K562 (cell line): ENCODE measurements at regions not wholly inside any gene's neighbourhood (a gene's known extent, or its start where the extent isn't known, plus 50 kb on each side); places are given as distances from the start of the nearest gene placed in this dataset.

Source experiments
- ATAC-seq: fragments of 200-7000 bp; cut with Tn5 transposase; 3 replicates; pipeline ENCODE4 v1.9.1; 2020; ENCODE audit warnings: moderate library complexity
- BruUV-seq: library from RNA; stranded (reverse); fragments of 400-500 nt; replicated peaks from 2 replicates; lab custom pipeline; 2021; lab: Mats Ljungman, UMichigan
- CTCF ChIA-PET: fragments of 300-600 bp; formaldehyde crosslinking; extraction: SDS; loops from one replicate; lab custom pipeline; 2021; ENCODE audit warnings: low intra/inter-chr PET ratio; lab: Yijun Ruan, JAX
- POLR2A ChIA-PET: fragments of 300-600, 350-650 bp; sonication (Branson Sonifier 250); formaldehyde crosslinking; extraction: SDS; loops from one replicate; lab custom pipeline; 2021; ENCODE audit warnings: antibody characterized with exemption, inconsistent platforms; lab: Yijun Ruan, JAX
- DNase-seq, 4 experiments: peaks; one replicate each; pipeline versions ENCODE4 v3.0.0 to v3.0.0-alpha.2; 2011 to 2018; ENCODE audit warnings: low spot score in 3 of 4, mixed read lengths in 3 of 4; ENCODE audit errors: extremely low read depth in 1 of 4
- FAIRE-seq: peaks from 2 replicates; lab custom pipeline; 2011; peaks lifted over from hg19 to GRCh38; lab: Jason Lieb, UNC
- H2AFZ ChIP-seq: 2 replicates; pipeline ENCODE4 v1.6.0; 2011; ENCODE audit warnings: low read depth, low read length, control low read depth, inconsistent platforms
- H3K27ac ChIP-seq: fragments of 200-600 bp; 3 replicates; pipeline ENCODE4 v1.8.0; 2011; ENCODE audit warnings: low read depth, mild to moderate bottlenecking, control low read depth, inconsistent platforms, low read length, moderate library complexity, mixed read lengths; ENCODE audit errors: extremely low read depth
- H3K27me3 ChIP-seq, 2 experiments: fragments of 300-600 bp in 1 of 2; 2 replicates in 1 of 2; 3 replicates in 1 of 2; pipeline versions ENCODE4 v1.6.0 to v1.8.0; 2011; ENCODE audit warnings: inconsistent platforms in 2 of 2, low read length in 2 of 2, mild to moderate bottlenecking in 1 of 2, mixed read lengths in 1 of 2, moderate library complexity in 1 of 2; ENCODE audit not compliant: control insufficient read depth in 2 of 2, insufficient read depth in 2 of 2
- H3K36me3 ChIP-seq: fragments of 300-600 bp; 3 replicates; pipeline ENCODE4 v1.8.0; 2011; ENCODE audit warnings: mild to moderate bottlenecking, low read length, inconsistent platforms; ENCODE audit not compliant: control insufficient read depth, insufficient read depth
- H3K4me1 ChIP-seq, 2 experiments: fragments of 200-600 bp in 1 of 2; replicated peaks in 1 of 2; 2 replicates in 1 of 2; 3 replicates in 1 of 2; pipeline versions ENCODE4 v1.5.1 to v1.8.0; 2011; ENCODE audit warnings: inconsistent platforms in 2 of 2, low read length in 2 of 2, mild to moderate bottlenecking in 1 of 2, mixed read lengths in 1 of 2, moderate library complexity in 1 of 2; ENCODE audit not compliant: control insufficient read depth in 2 of 2, insufficient read depth in 2 of 2
- H3K4me2 ChIP-seq: 2 replicates; pipeline ENCODE4 v1.6.1; 2011; ENCODE audit warnings: low read length, control low read depth, inconsistent platforms, mixed read lengths; ENCODE audit not compliant: insufficient read depth
- H3K4me3 ChIP-seq: fragments of 200-600 bp; sonication (generic), shearing (Covaris generic); 2 replicates; pipeline ENCODE4 v1.5.1; 2016; ENCODE audit warnings: control low read depth, inconsistent platforms
- H3K79me2 ChIP-seq: fragments of 200-600 bp; 3 replicates; pipeline ENCODE4 v1.8.0; 2011; ENCODE audit warnings: low read length, inconsistent platforms; ENCODE audit not compliant: control insufficient read depth, insufficient read depth
- H3K9ac ChIP-seq, 2 experiments: 2 replicates each; pipeline versions ENCODE4 v1.6.0 to v1.6.1; 2011; ENCODE audit warnings: low read depth in 2 of 2, low read length in 2 of 2, control low read depth in 1 of 2, inconsistent platforms in 1 of 2, mild to moderate bottlenecking in 1 of 2, mixed read lengths in 1 of 2; ENCODE audit not compliant: insufficient read depth in 1 of 2
- H3K9me1 ChIP-seq: one replicate; pipeline ENCODE4 v1.6.0; 2011; ENCODE audit warnings: inconsistent platforms, mild to moderate bottlenecking, low read length, moderate library complexity; ENCODE audit not compliant: control insufficient read depth, insufficient read depth
- H3K9me3 ChIP-seq: replicated peaks from 2 replicates; pipeline ENCODE4 v1.5.1; 2011; ENCODE audit warnings: low read depth, low read length, inconsistent platforms; ENCODE audit not compliant: control insufficient read depth, insufficient read depth
- H4K20me1 ChIP-seq: replicated peaks from 2 replicates; pipeline ENCODE4 v1.6.1; 2011; ENCODE audit warnings: low read length, inconsistent platforms, mixed read lengths; ENCODE audit not compliant: control insufficient read depth, insufficient read depth
- CBFA2T2 ChIP-seq: fragments of 450-650 bp; conservative IDR thresholded peaks from 2 replicates; pipeline ENCODE4 v1.6.1; 2017; ENCODE audit warnings: mild to moderate bottlenecking
- GABPA ChIP-seq: fragments of 200-800 bp; sonication (Bioruptor generic); conservative IDR thresholded peaks from 2 replicates; pipeline ENCODE4 v1.6.1; 2016; ENCODE audit warnings: low read depth, missing genetic modification characterization, missing compliant biosample characterization
- KLF10 ChIP-seq: fragments of 250-450 bp; sonication (Bioruptor Pico); IDR thresholded peaks from 2 replicates; pipeline ENCODE4 v1.6.1; 2021; ENCODE audit warnings: matching md5 sums
- KLF6 ChIP-seq: fragments of 250-450 bp; sonication (Bioruptor Pico); IDR thresholded peaks from 2 replicates; pipeline ENCODE4 v1.4.0; 2020; ENCODE audit warnings: mild to moderate bottlenecking, moderate library complexity, borderline replicate concordance
- MCM7 ChIP-seq, 2 experiments: fragments of 450-650 bp; IDR thresholded peaks; 2 replicates each; pipeline ENCODE4 v1.6.1; 2016 to 2018
- RNF219 ChIP-seq: fragments of 250-450 bp; sonication (Bioruptor Pico); IDR thresholded peaks from 2 replicates; pipeline ENCODE4 v1.5.0; 2022; ENCODE audit warnings: mild to moderate bottlenecking
- ZBTB1 ChIP-seq: sonication (generic); formaldehyde crosslinking; IDR thresholded peaks from 2 replicates; pipeline ENCODE4 v1.8.1; 2023; ENCODE audit warnings: missing genetic modification reagents, low read depth, mild to moderate bottlenecking, borderline replicate concordance
- WGBS: fragments of 100-300 bp; shearing (Covaris generic); methylation state at CpG from one replicate; pipeline ENCODE4 v1.1.6; 2016; ENCODE audit warnings: low coverage, mixed read lengths; ENCODE audit not compliant: insufficient coverage; ENCODE audit errors: missing lambda C conversion rate; 5-methylcytosine and 5-hydroxymethylcytosine counted together
- in situ Hi-C: fragments of 300-500 bp; cut with MboI; formaldehyde crosslinking; loops from 4 replicates; pipeline ENCODE4 v1.15.0; 2018; ENCODE audit warnings: inconsistent platforms, mixed read lengths
- intact Hi-C: fragments of 100-400 bp; cut with micrococcal nuclease; formaldehyde crosslinking; loops from 2 replicates; pipeline ENCODE4 v1.14.2; 2022
- TF ChIP-seq, protein P1 (sequence below): fragments of 200-800 bp; sonication (Bioruptor generic); IDR thresholded peaks from 2 replicates; pipeline ENCODE4 v1.6.1; 2017; ENCODE audit warnings: missing genetic modification characterization, missing compliant biosample characterization
- TF ChIP-seq, protein P2 (sequence below): fragments of 450-650 bp; formaldehyde crosslinking; IDR thresholded peaks from 2 replicates; pipeline ENCODE4 v1.4.0; 2022; ENCODE audit warnings: missing genetic modification characterization

DNA sequence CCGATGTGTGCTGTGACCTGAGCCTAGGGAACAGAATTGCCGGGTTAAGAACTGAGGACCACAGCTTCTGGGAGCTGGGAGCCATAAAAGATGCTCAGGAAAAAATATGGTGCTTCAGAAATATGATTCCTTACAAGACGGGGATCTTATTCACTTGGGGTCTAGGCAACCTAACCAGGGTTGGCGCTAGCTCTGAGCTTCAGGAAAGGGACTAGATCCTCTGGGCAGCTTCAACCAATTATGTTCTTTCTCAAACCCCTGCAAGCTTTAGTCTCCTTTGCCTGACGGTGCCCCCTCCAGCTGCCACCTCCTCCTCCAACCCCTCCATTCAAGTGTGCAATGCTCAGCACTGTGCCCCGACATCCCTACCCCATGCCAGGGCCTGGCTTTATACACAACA lies 634.1 kb upstream of the CADM1 start:
- Histone ChIP-seq H3K4me1 (no peaks in the 10 kb centered on the region), H3K4me2 (no peak overlapping the region), H3K36me3 (no peaks in the 10 kb centered on the region), H3K4me3 (no peak overlapping the region), H3K9ac (no peak overlapping the region), H3K27ac (no peak overlapping the region), H3K9me3 (no peaks in the 10 kb centered on the region), H3K79me2 (no peaks in the 10 kb centered on the region), H2AFZ (no peak overlapping the region), H4K20me1 (no peaks in the 10 kb centered on the region), H3K27me3 (no peaks in the 10 kb centered on the region; a peak in 1 of 5 replicates), H3K9me1 (no peaks in the 10 kb centered on the region)
- DNase-seq: no peak
- in situ Hi-C loops: no loop called here
- ChIA-PET CTCF (no interaction called here), POLR2A (no interaction called here)
- no TSS peak for BruUV-seq
- no peak for TF ChIP-seq CBFA2T2
- TF ChIP-seq, protein P1, sequence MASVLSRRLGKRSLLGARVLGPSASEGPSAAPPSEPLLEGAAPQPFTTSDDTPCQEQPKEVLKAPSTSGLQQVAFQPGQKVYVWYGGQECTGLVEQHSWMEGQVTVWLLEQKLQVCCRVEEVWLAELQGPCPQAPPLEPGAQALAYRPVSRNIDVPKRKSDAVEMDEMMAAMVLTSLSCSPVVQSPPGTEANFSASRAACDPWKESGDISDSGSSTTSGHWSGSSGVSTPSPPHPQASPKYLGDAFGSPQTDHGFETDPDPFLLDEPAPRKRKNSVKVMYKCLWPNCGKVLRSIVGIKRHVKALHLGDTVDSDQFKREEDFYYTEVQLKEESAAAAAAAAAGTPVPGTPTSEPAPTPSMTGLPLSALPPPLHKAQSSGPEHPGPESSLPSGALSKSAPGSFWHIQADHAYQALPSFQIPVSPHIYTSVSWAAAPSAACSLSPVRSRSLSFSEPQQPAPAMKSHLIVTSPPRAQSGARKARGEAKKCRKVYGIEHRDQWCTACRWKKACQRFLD (CRISPR knock-in tag): no peak
- TF ChIP-seq KLF6 (CRISPR knock-in tag): no peak
- TF ChIP-seq KLF10 (CRISPR knock-in tag): no peak
- TF ChIP-seq GABPA (tag): no peak
- no peak for TF ChIP-seq RNF219 (CRISPR knock-in tag)
- TF ChIP-seq, protein P2, sequence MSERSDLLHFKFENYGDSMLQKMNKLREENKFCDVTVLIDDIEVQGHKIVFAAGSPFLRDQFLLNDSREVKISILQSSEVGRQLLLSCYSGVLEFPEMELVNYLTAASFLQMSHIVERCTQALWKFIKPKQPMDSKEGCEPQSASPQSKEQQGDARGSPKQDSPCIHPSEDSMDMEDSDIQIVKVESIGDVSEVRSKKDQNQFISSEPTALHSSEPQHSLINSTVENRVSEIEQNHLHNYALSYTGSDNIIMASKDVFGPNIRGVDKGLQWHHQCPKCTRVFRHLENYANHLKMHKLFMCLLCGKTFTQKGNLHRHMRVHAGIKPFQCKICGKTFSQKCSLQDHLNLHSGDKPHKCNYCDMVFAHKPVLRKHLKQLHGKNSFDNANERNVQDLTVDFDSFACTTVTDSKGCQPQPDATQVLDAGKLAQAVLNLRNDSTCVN (CRISPR knock-in tag): no peak
- TF ChIP-seq ZBTB1 (CRISPR knock-in tag): no peak
- no peak for TF ChIP-seq MCM7 (IDR thresholded peaks at IDR 0.05)
- intact Hi-C loops: no loop called here
- no peak for FAIRE-seq
- 0% methylated on average over 6 of the region's 6 CpGs for WGBS
- ATAC-seq: no peak
